Stimulated activated CD4-positive, alpha-beta T cell treated with anti-CD3 and anti-CD28 coated beads, Interleukin-2, amount 100 ng/mL, for 24 hours (primary cell): ENCODE measurements at regions not wholly inside any gene's neighbourhood (a gene's known extent, or its start where the extent isn't known, plus 50 kb on each side); places are given as distances from the start of the nearest gene placed in this dataset.

Source experiments
- DNase-seq, 2 donors: peaks; one replicate each; pipeline ENCODE4 v3.0.0-alpha.2; 2020

- no peak for DNase-seq
Observed at GRCh38 chr7:85630904-85631600, 444.2 kb upstream of the SEMA3D start.

GRCh38 chr7:85627791-85628586, 441.1 kb upstream of the SEMA3D start:
- DNase-seq = no peak

GRCh38 chr7:85622059-85622458, 435.2 kb upstream of the SEMA3D start:
- DNase-seq = no peak

GRCh38 chr7:85620936-85621685, 434.3 kb upstream of the SEMA3D start:
- DNase-seq = no peak

- DNase-seq = no peak
Observed at GRCh38 chr7:85619236-85619635, 432.4 kb upstream of the SEMA3D start.

GRCh38 chr7:85614684-85615083, 427.8 kb upstream of the SEMA3D start:
- no peak for DNase-seq

- no peak for DNase-seq
Observed at GRCh38 chr7:85612514-85612913, 425.7 kb upstream of the SEMA3D start.

GRCh38 chr7:85608804-85609203, 421.9 kb upstream of the SEMA3D start:
- DNase-seq = no peak

GRCh38 chr7:85602196-85602595, 415.3 kb upstream of the SEMA3D start:
- no peak for DNase-seq

- no peak for DNase-seq
Observed at GRCh38 chr7:85600395-85600794, 413.5 kb upstream of the SEMA3D start.

- no peak for DNase-seq
Observed at GRCh38 chr7:85596827-85597226, 410.0 kb upstream of the SEMA3D start.

GRCh38 chr7:85595750-85596178, 408.9 kb upstream of the SEMA3D start:
- no peak for DNase-seq

GRCh38 chr7:85593355-85593754, 406.5 kb upstream of the SEMA3D start:
- DNase-seq = no peak

- no peak for DNase-seq
Observed at GRCh38 chr7:85587785-85588184, 400.9 kb upstream of the SEMA3D start.

- DNase-seq = no peak
Observed at GRCh38 chr7:85586091-85586490, 399.2 kb upstream of the SEMA3D start.

- no peak for DNase-seq
Observed at GRCh38 chr7:85583131-85583953, 396.5 kb upstream of the SEMA3D start.

- DNase-seq = no peak
Observed at GRCh38 chr7:85573844-85574243, 387.0 kb upstream of the SEMA3D start.

GRCh38 chr7:85573346-85573745, 386.5 kb upstream of the SEMA3D start:
- no peak for DNase-seq

- no peak for DNase-seq
Observed at GRCh38 chr7:85570898-85571297, 384.0 kb upstream of the SEMA3D start.

- DNase-seq = no peak
Observed at GRCh38 chr7:85567983-85568382, 381.1 kb upstream of the SEMA3D start.

GRCh38 chr7:85566095-85566794, 379.4 kb upstream of the SEMA3D start:
- DNase-seq = no peak

- no peak for DNase-seq
Observed at GRCh38 chr7:85565276-85565675, 378.4 kb upstream of the SEMA3D start.
